Gastrocnemius medialis (tissue), 4 donors: ENCODE measurements at regions not wholly inside any gene's neighbourhood (a gene's known extent, or its start where the extent isn't known, plus 50 kb on each side); places are given as distances from the start of the nearest gene placed in this dataset.

ENCODE experiments used
- ATAC-seq, 2 donors: fragments of 150-250 bp; one replicate each; pipeline ENCODE4 v1.9.1; 2016
- DNase-seq, 2 donors: peaks; one replicate each; pipeline ENCODE4 v3.0.0-alpha.2; 2019
- H3K27ac ChIP-seq, 4 donors: fragments of 200-600 bp; sonication (generic); 1 replicate in 1 of 4; 2 replicates in 3 of 4; pipeline ENCODE4 v1.5.1; 2016 to 2018; ENCODE audit warnings: mild to moderate bottlenecking in 2 of 4, moderate library complexity in 1 of 4
- H3K27me3 ChIP-seq, 3 donors: fragments of 200-600 bp; sonication (generic) in 2 of 3; 1 replicate in 1 of 3; 2 replicates in 2 of 3; pipeline versions ENCODE4 v1.5.1 to v1.6.0; 2016 to 2019; ENCODE audit warnings: mild to moderate bottlenecking in 1 of 3, moderate library complexity in 1 of 3
- H3K36me3 ChIP-seq, 2 donors: fragments of 200-600 bp; sonication (generic) in 1 of 2; one replicate each; pipeline ENCODE4 v1.5.1; 2017 to 2018
- H3K4me1 ChIP-seq, 2 donors: fragments of 200-600 bp; sonication (generic) in 1 of 2; one replicate each; pipeline ENCODE4 v1.5.1; 2016 to 2017; ENCODE audit warnings: mild to moderate bottlenecking in 2 of 2
- H3K4me3 ChIP-seq, 4 donors: fragments of 200-600 bp; sonication (generic) in 3 of 4; 1 replicate in 1 of 4; 2 replicates in 3 of 4; pipeline ENCODE4 v1.5.1; 2016 to 2019; ENCODE audit warnings: mild to moderate bottlenecking in 2 of 4
- H3K9me3 ChIP-seq, 3 donors: fragments of 200-600 bp; sonication (generic) in 2 of 3; 1 replicate in 1 of 3; 2 replicates in 2 of 3; pipeline ENCODE4 v1.5.1; 2016 to 2019
- POLR2A ChIP-seq, 2 donors: fragments of 450-650 bp; IDR thresholded peaks; one replicate each; pipeline ENCODE4 v1.6.1; 2017; ENCODE audit warnings: antibody characterized with exemption in 2 of 2, mild to moderate bottlenecking in 2 of 2, moderate library complexity in 2 of 2
- in situ Hi-C, 4 donors: fragments of 200-750 bp; cut with MboI; loops; one replicate each; pipeline versions ENCODE4 v1.15.0 to v1.8.0; 2017; ENCODE audit warnings: low sequenced_read_pairs in 4 of 4
- intact Hi-C: fragments of 100-400 bp; cut with DNase I; formaldehyde crosslinking; loops from one replicate; pipeline ENCODE4 v1.15.1; 2023; ENCODE audit warnings: low total_unique reads
- TF ChIP-seq, protein P1 (sequence below), 5 experiments: fragments of 450-650 bp in 3 of 5; fragments of 200-600 bp in 2 of 5; sonication (generic) in 2 of 5; IDR thresholded peaks in 4 of 5; conservative IDR thresholded peaks in 1 of 5; 1 replicate in 4 of 5; 2 replicates in 1 of 5; pipeline ENCODE4 v1.5.1; 2016 to 2019; ENCODE audit warnings: antibody characterized with exemption in 5 of 5, mild to moderate bottlenecking in 3 of 5, moderate library complexity in 3 of 5

DNA sequence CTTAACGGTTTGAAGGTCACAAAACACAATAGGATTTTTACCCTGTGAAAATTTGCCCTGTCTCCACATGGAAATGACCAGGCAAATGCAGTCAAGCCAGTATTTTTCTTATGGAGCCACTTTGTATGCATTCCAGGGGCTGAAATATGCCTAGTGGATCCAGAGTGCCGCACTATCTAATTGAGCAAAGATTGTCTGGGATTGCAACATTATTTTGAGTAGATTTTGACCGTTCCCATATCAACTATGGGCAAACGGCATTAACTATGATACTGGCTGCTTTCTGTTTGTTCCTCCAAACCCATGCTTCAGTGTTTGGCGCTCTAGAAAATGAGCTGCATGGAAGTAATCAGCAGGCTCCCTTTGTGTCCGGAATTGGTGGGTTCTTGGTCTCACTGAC lies 223.0 kb downstream of the BTG1 start:
- in situ Hi-C loops (no loop called here), intact Hi-C loops (no loop called here)
- no peaks in the 10 kb centered on the region for H3K27me3 ChIP-seq
- H3K4me1 ChIP-seq = no peaks in the 10 kb centered on the region
- ATAC-seq (no peak), DNase-seq (no peak)
- H3K36me3 ChIP-seq = no peaks in the 10 kb centered on the region
- H3K4me3 ChIP-seq = no peak overlapping the region
- no peak overlapping the region for H3K27ac ChIP-seq
- H3K9me3 ChIP-seq = no peaks in the 10 kb centered on the region
- TF ChIP-seq, protein P1, sequence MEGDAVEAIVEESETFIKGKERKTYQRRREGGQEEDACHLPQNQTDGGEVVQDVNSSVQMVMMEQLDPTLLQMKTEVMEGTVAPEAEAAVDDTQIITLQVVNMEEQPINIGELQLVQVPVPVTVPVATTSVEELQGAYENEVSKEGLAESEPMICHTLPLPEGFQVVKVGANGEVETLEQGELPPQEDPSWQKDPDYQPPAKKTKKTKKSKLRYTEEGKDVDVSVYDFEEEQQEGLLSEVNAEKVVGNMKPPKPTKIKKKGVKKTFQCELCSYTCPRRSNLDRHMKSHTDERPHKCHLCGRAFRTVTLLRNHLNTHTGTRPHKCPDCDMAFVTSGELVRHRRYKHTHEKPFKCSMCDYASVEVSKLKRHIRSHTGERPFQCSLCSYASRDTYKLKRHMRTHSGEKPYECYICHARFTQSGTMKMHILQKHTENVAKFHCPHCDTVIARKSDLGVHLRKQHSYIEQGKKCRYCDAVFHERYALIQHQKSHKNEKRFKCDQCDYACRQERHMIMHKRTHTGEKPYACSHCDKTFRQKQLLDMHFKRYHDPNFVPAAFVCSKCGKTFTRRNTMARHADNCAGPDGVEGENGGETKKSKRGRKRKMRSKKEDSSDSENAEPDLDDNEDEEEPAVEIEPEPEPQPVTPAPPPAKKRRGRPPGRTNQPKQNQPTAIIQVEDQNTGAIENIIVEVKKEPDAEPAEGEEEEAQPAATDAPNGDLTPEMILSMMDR (IDR thresholded peaks at IDR 0.05 in 4 of 5, conservative IDR thresholded peaks at IDR 0.05 in 1 of 5) = no peak
- TF ChIP-seq POLR2A (IDR thresholded peaks at IDR 0.05) = no peak

DNA sequence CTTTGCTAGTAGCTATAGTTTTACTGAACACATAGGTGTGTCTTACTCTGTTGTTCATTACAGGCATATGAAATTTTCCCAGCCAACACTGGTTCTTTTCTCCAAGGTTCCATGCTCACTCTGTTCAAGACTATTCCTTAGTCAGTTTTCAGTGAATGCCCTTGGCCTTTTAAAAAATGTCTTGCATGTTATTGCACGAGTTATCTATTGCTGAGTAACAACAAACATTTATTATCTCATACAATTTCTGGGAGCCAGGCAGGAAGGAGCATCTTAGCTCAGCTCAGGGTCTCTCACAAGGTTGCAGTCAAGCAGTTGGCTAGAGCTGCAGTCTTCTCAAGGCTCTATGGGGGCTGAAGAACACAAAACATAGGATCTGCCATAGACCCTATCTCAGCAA lies 223.5 kb downstream of the BTG1 start:
- in situ Hi-C loops (no loop called here), intact Hi-C loops (no loop called here)
- Histone ChIP-seq H3K4me1 (no peaks in the 10 kb centered on the region), H3K27ac (no peak overlapping the region), H3K4me3 (no peak overlapping the region), H3K9me3 (no peaks in the 10 kb centered on the region), H3K27me3 (no peaks in the 10 kb centered on the region), H3K36me3 (no peaks in the 10 kb centered on the region)
- TF ChIP-seq POLR2A (IDR thresholded peaks at IDR 0.05) = no peak
- TF ChIP-seq, protein P1 (IDR thresholded peaks at IDR 0.05 in 4 of 5, conservative IDR thresholded peaks at IDR 0.05 in 1 of 5) = no peak
- ATAC-seq (no peak), DNase-seq (no peak)

DNA sequence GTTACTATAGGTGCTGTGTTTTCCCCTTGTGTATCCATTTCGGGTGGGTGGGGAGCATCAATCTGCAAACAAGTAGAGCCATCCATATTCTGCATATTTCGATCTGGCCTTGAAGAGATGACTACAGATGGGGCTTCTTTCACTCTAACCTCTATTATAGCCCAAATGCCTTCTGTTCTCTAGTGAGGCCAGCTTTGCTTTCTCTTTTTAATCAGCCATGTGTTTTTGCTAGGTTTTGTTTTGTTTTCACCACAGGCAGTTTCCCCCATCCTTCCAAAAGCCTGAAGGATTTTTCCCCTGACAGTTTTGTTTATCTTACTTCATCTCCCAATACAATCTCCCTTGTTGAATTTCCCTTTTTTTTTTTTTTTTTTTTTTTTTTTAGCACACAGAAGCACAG lies 224.1 kb downstream of the BTG1 start:
- ATAC-seq = no peak
- Histone ChIP-seq H3K4me1 (no peaks in the 10 kb centered on the region), H3K27ac (no peak overlapping the region), H3K36me3 (no peaks in the 10 kb centered on the region), H3K4me3 (no peak overlapping the region), H3K9me3 (no peaks in the 10 kb centered on the region), H3K27me3 (no peaks in the 10 kb centered on the region)
- no peak for DNase-seq
- in situ Hi-C loops = no loop called here
- no peak for TF ChIP-seq POLR2A (IDR thresholded peaks at IDR 0.05)
- TF ChIP-seq, protein P1 (IDR thresholded peaks at IDR 0.05 in 4 of 5, conservative IDR thresholded peaks at IDR 0.05 in 1 of 5) = no peak
- intact Hi-C loops = no loop called here

DNA sequence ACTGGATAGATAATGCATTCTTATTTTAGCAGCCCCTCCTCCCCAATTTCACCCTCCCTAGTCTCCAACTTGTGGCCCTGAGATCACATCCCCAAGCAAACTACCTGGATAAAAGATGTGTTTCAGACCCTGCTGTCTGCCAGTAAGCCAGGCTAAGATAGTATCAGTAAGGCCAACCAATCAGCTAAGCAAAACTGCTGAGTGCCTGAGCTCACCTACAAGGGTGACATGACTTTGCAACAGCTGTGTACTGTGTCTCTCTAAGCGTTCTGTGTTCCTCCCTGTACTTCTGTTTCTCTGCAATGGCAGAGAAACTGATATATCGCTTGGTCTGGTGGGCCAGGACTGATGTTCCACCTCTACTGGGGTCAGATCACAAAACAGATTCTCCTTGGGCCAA lies 224.9 kb downstream of the BTG1 start:
- Histone ChIP-seq H3K36me3 (no peaks in the 10 kb centered on the region), H3K27me3 (no peaks in the 10 kb centered on the region), H3K4me1 (no peaks in the 10 kb centered on the region), H3K4me3 (no peak overlapping the region), H3K27ac (no peak overlapping the region), H3K9me3 (no peaks in the 10 kb centered on the region)
- in situ Hi-C loops (no loop called here), intact Hi-C loops (no loop called here)
- no peak for ATAC-seq
- DNase-seq = no peak
- TF ChIP-seq, protein P1 (IDR thresholded peaks at IDR 0.05 in 4 of 5, conservative IDR thresholded peaks at IDR 0.05 in 1 of 5) = no peak
- TF ChIP-seq POLR2A (IDR thresholded peaks at IDR 0.05) = no peak

DNA sequence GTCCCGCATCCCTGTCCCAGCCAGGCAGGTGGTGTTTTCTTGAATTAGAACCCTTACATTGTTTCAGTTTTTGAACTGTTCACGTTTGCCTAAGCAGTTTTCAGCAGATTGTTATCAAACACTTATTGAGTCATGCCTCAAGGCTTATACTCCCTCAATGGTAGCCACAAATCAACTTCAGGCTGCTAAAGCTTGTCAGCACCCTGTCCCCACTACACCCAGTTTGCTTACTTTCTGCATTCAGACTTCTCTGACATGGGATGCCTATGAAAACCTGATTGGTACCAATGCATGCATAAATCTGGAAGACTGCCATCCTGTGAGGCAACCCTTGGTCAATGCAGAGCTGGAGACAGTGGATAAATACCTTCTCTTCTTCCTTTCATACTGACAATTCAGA lies 225.4 kb downstream of the BTG1 start:
- intact Hi-C loops (no loop called here), in situ Hi-C loops (no loop called here)
- Histone ChIP-seq H3K36me3 (no peaks in the 10 kb centered on the region), H3K27me3 (no peaks in the 10 kb centered on the region), H3K27ac (no peak overlapping the region), H3K9me3 (no peaks in the 10 kb centered on the region), H3K4me1 (no peaks in the 10 kb centered on the region), H3K4me3 (no peak overlapping the region)
- no peak for ATAC-seq
- no peak for TF ChIP-seq POLR2A (IDR thresholded peaks at IDR 0.05)
- TF ChIP-seq, protein P1 (IDR thresholded peaks at IDR 0.05 in 4 of 5, conservative IDR thresholded peaks at IDR 0.05 in 1 of 5) = no peak
- DNase-seq = no peak
